Neural cell (in vitro differentiated cells): ENCODE measurements at regions not wholly inside any gene's neighbourhood (a gene's known extent, or its start where the extent isn't known, plus 50 kb on each side); places are given as distances from the start of the nearest gene placed in this dataset.

Source experiments
- EZH2 ChIP-seq: fragments of 200-600, 300-800 bp; shearing (Covaris generic), sonication (generic); IDR thresholded peaks from 2 replicates; pipeline ENCODE4 v1.6.1; 2014; ENCODE audit warnings: antibody characterized with exemption, low read length, borderline replicate concordance, mild to moderate bottlenecking; ENCODE audit not compliant: insufficient read depth, poor library complexity, severe bottlenecking
- RAD21 ChIP-seq: fragments of 450-650 bp; conservative IDR thresholded peaks from 2 replicates; pipeline ENCODE4 v1.6.1; 2014; ENCODE audit warnings: antibody characterized with exemption, mild to moderate bottlenecking, moderate library complexity
- TF ChIP-seq, protein P1 (sequence below): fragments of 450-650 bp; IDR thresholded peaks from 2 replicates; pipeline ENCODE4 v1.5.1; 2014; ENCODE audit warnings: antibody characterized with exemption, mild to moderate bottlenecking, moderate library complexity; ENCODE audit not compliant: poor library complexity, severe bottlenecking
- TF ChIP-seq, protein P2 (sequence below): IDR thresholded peaks from 2 replicates; pipeline ENCODE4 v1.6.1; 2012; ENCODE audit warnings: borderline replicate concordance

DNA sequence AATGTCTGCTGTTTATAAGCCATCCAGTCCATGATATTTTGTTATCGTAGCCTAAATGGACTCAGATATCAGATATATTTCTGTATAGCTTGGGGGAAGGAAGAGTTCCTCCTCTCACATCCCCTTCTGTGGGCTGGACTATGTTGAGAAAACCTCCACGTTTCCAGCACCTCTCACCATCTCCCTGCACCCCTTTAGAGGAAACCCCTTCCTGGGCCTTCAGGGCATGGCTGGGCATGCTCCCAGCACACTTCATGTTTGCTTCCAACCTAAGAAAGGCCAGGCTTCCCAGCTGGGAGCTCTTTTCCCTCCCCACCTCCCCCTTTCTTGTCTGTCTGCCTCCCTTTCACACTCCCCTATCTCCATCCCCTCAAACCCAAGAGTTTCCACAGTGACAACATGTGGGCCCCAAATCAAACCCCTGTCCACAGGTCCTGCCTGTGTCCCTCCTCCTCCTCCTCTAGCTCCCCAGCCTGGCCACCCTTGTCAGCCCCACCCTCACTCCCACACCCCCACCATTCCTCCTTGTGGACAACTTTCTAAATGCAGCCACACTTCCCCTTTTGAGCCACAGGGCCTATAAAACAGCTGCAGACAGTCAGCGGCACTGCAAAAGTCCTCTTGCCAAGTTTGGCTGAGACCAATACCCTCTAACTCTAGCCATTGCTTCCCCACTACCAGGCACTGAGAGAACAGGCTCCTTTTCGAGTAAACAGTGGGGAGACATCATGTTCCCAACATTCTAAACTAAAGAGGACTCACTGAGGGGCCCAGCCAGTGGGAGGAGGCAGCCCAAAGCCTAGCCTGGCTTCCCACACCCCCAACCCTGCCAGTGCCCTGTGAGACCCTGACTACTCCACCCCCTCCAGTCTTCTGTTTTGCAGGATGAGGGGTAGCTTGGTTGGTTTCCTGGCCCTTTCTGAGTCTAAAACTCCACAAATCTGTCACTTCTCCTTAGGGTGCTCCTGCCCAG is 120.5 kb downstream of the ZFP36L2 start:
- TF ChIP-seq, protein P1, sequence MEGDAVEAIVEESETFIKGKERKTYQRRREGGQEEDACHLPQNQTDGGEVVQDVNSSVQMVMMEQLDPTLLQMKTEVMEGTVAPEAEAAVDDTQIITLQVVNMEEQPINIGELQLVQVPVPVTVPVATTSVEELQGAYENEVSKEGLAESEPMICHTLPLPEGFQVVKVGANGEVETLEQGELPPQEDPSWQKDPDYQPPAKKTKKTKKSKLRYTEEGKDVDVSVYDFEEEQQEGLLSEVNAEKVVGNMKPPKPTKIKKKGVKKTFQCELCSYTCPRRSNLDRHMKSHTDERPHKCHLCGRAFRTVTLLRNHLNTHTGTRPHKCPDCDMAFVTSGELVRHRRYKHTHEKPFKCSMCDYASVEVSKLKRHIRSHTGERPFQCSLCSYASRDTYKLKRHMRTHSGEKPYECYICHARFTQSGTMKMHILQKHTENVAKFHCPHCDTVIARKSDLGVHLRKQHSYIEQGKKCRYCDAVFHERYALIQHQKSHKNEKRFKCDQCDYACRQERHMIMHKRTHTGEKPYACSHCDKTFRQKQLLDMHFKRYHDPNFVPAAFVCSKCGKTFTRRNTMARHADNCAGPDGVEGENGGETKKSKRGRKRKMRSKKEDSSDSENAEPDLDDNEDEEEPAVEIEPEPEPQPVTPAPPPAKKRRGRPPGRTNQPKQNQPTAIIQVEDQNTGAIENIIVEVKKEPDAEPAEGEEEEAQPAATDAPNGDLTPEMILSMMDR = no peak
- TF ChIP-seq RAD21 (no peak), EZH2 (no peak)
- TF ChIP-seq, protein P2, sequence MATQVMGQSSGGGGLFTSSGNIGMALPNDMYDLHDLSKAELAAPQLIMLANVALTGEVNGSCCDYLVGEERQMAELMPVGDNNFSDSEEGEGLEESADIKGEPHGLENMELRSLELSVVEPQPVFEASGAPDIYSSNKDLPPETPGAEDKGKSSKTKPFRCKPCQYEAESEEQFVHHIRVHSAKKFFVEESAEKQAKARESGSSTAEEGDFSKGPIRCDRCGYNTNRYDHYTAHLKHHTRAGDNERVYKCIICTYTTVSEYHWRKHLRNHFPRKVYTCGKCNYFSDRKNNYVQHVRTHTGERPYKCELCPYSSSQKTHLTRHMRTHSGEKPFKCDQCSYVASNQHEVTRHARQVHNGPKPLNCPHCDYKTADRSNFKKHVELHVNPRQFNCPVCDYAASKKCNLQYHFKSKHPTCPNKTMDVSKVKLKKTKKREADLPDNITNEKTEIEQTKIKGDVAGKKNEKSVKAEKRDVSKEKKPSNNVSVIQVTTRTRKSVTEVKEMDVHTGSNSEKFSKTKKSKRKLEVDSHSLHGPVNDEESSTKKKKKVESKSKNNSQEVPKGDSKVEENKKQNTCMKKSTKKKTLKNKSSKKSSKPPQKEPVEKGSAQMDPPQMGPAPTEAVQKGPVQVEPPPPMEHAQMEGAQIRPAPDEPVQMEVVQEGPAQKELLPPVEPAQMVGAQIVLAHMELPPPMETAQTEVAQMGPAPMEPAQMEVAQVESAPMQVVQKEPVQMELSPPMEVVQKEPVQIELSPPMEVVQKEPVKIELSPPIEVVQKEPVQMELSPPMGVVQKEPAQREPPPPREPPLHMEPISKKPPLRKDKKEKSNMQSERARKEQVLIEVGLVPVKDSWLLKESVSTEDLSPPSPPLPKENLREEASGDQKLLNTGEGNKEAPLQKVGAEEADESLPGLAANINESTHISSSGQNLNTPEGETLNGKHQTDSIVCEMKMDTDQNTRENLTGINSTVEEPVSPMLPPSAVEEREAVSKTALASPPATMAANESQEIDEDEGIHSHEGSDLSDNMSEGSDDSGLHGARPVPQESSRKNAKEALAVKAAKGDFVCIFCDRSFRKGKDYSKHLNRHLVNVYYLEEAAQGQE = no peak
